Loucy (cell line): ENCODE measurements at regions not wholly inside any gene's neighbourhood (a gene's known extent, or its start where the extent isn't known, plus 50 kb on each side); places are given as distances from the start of the nearest gene placed in this dataset.

Source experiments
- CTCF ChIP-seq: fragments of 200-600 bp; sonication (generic); conservative IDR thresholded peaks from 2 replicates; pipeline ENCODE4 v1.5.1; 2014; ENCODE audit warnings: mild to moderate bottlenecking, antibody characterized with exemption, low read length
- EZH2phosphoT487 ChIP-seq: fragments of 200-600 bp; IDR thresholded peaks from 2 replicates; pipeline ENCODE4 v1.6.1; 2018; ENCODE audit warnings: antibody characterized with exemption, mild to moderate bottlenecking, moderate library complexity, borderline replicate concordance

- TF ChIP-seq CTCF: no peak
- no peak for TF ChIP-seq EZH2phosphoT487
Measured at GRCh38 chr18:43435851-43436250, 158.6 kb upstream of the SYT4 start.
